B cell (primary cell): ENCODE measurements at regions not wholly inside any gene's neighbourhood (a gene's known extent, or its start where the extent isn't known, plus 50 kb on each side); places are given as distances from the start of the nearest gene placed in this dataset.

Experiments used
- ATAC-seq: fragments of 200-7000 bp; cut with Tn5 transposase; one replicate; pipeline ENCODE4 v1.10.0; 2021; ENCODE audit warnings: low read depth, mild to moderate bottlenecking, moderate number of reproducible peaks, moderate library complexity
- CTCF ChIA-PET: fragments of 350-600 bp; sonication (Branson Sonifier 250); formaldehyde crosslinking; loops from one replicate; lab custom pipeline; 2021; ENCODE audit warnings: antibody characterized with exemption, inconsistent platforms; lab: Charles Lee
- POLR2A ChIA-PET: fragments of 350-600 bp; sonication (Branson Sonifier 250); formaldehyde crosslinking; loops from one replicate; lab custom pipeline; 2021; ENCODE audit warnings: antibody characterized with exemption; lab: Charles Lee
- DNase-seq: peaks from one replicate; pipeline ENCODE4 v3.0.0; 2013
- H2AFZ ChIP-seq: 2 replicates; pipeline ENCODE4 v1.6.1; 2012; ENCODE audit warnings: mild to moderate bottlenecking, low read depth, low read length; ENCODE audit not compliant: insufficient read depth, poor library complexity, severe bottlenecking
- H3K27ac ChIP-seq, 2 donors: 1 replicate in 1 of 2; 2 replicates in 1 of 2; pipeline ENCODE4 v1.5.1; 2012 to 2013; ENCODE audit warnings: low read length in 2 of 2, mild to moderate bottlenecking in 2 of 2, moderate library complexity in 1 of 2
- H3K27me3 ChIP-seq, 4 experiments: fragments of 200-600 bp in 1 of 4; sonication (generic) in 1 of 4; replicated peaks in 1 of 4; 1 replicate in 2 of 4; 2 replicates in 2 of 4; pipeline versions ENCODE4 v1.6.1 to v1.7.0; 2013 to 2016; ENCODE audit warnings: low read length in 3 of 4, mild to moderate bottlenecking in 2 of 4, mixed read lengths in 1 of 4, moderate library complexity in 1 of 4; ENCODE audit not compliant: insufficient read depth in 4 of 4, control insufficient read depth in 3 of 4; ENCODE audit errors: control extremely low read depth in 1 of 4
- H3K36me3 ChIP-seq, 2 experiments: replicated peaks in 1 of 2; 1 replicate in 1 of 2; 2 replicates in 1 of 2; pipeline versions ENCODE4 v1.6.1 to v1.7.1; 2013; ENCODE audit warnings: low read length in 1 of 2; ENCODE audit not compliant: insufficient read depth in 2 of 2, control insufficient read depth in 1 of 2; ENCODE audit errors: control extremely low read depth in 1 of 2, extremely low read depth in 1 of 2
- H3K4me1 ChIP-seq, 2 donors: fragments of 200-600 bp in 1 of 2; sonication (generic) in 1 of 2; 1 replicate in 1 of 2; 2 replicates in 1 of 2; pipeline versions ENCODE4 v1.5.1 to v1.6.1; 2013 to 2017; ENCODE audit warnings: low read length in 2 of 2; ENCODE audit not compliant: control insufficient read depth in 2 of 2, insufficient read depth in 2 of 2
- H3K4me2 ChIP-seq: replicated peaks from 2 replicates; pipeline ENCODE3; 2012; ENCODE audit warnings: mild to moderate bottlenecking, low read depth, low read length; ENCODE audit not compliant: poor library complexity, severe bottlenecking
- H3K4me3 ChIP-seq, 5 experiments: fragments of 200-600 bp in 1 of 5; sonication (generic) in 1 of 5; 1 replicate in 3 of 5; 2 replicates in 2 of 5; pipeline versions ENCODE4 v1.5.1 to v1.7.0; 2011 to 2016; ENCODE audit warnings: low read length in 4 of 5, mild to moderate bottlenecking in 4 of 5, low read depth in 2 of 5, control low read depth in 1 of 5, moderate library complexity in 1 of 5; ENCODE audit not compliant: insufficient read depth in 1 of 5; ENCODE audit errors: control extremely low read depth in 1 of 5, extremely low read depth in 1 of 5
- H3K79me2 ChIP-seq: fragments of 200-600 bp; sonication (generic); one replicate; pipeline ENCODE4 v1.6.0; 2016; ENCODE audit warnings: low read length; ENCODE audit not compliant: control insufficient read depth, insufficient read depth
- H3K9ac ChIP-seq: fragments of 200-600 bp; sonication (generic); 2 replicates; pipeline ENCODE4 v1.6.1; 2017; ENCODE audit warnings: mild to moderate bottlenecking, low read length, moderate library complexity
- H3K9me3 ChIP-seq, 3 donors: one replicate each; pipeline versions ENCODE4 v1.6.1 to v1.7.1; 2013; ENCODE audit warnings: low read length in 2 of 3; ENCODE audit not compliant: control insufficient read depth in 2 of 3, insufficient read depth in 1 of 3; ENCODE audit errors: control extremely low read depth in 1 of 3
- H4K20me1 ChIP-seq: 2 replicates; pipeline ENCODE4 v1.6.0; 2012; ENCODE audit warnings: mild to moderate bottlenecking, low read length; ENCODE audit not compliant: insufficient read depth, control insufficient read depth, poor library complexity, severe bottlenecking
- H3K27ac Mint-ChIP-seq: one replicate; pipeline ENCODE4 v1.8.0; 2021; ENCODE audit warnings: mixed read lengths
- H3K27me3 Mint-ChIP-seq: one replicate; pipeline ENCODE4 v1.8.0; 2021; ENCODE audit warnings: mixed read lengths
- H3K4me1 Mint-ChIP-seq: one replicate; pipeline ENCODE4 v1.8.0; 2021; ENCODE audit warnings: mixed read lengths
- H3K4me3 Mint-ChIP-seq: one replicate; pipeline ENCODE4 v1.8.0; 2021; ENCODE audit warnings: mixed read lengths
- H3K9me3 Mint-ChIP-seq: one replicate; pipeline ENCODE4 v1.8.0; 2022; ENCODE audit warnings: mixed read lengths; ENCODE audit not compliant: insufficient read depth
- CTCF ChIP-seq: fragments of 200-600 bp; IDR thresholded peaks from one replicate; pipeline ENCODE4 v1.8.0; 2022; ENCODE audit warnings: antibody characterized with exemption, mild to moderate bottlenecking
- EZH2 ChIP-seq: IDR thresholded peaks from 2 replicates; pipeline ENCODE4 v1.6.1; 2012; ENCODE audit warnings: borderline replicate concordance, low read depth, mild to moderate bottlenecking, moderate library complexity, low read length; ENCODE audit not compliant: insufficient read depth, poor library complexity, severe bottlenecking
- WGBS: methylation state at CpG from one replicate; pipeline ENCODE4 v1.1.5; 2013; ENCODE audit warnings: missing lambda C conversion rate; ENCODE audit not compliant: insufficient coverage; 5-methylcytosine and 5-hydroxymethylcytosine counted together
- intact Hi-C: fragments of 100-400 bp; cut with micrococcal nuclease; formaldehyde crosslinking; loops from one replicate; pipeline ENCODE4 v1.10.0; 2022

- peaks cover 0 to 27% (median 4%) of the 10 kb centered on the region in 3 donors for H3K9me3 ChIP-seq
- WGBS = 4% methylated on average over 18 of the region's 20 CpGs
- H3K4me2 ChIP-seq = no peak overlapping the region
- H3K4me3 Mint-ChIP-seq = no peak overlapping the region
- DNase-seq (no peak), ATAC-seq (no peak)
- no peaks in the 10 kb centered on the region for H4K20me1 ChIP-seq
- H3K4me3 ChIP-seq = no peak overlapping the region
- no peak overlapping the region for H3K9ac ChIP-seq
- no peak overlapping the region for H3K27ac ChIP-seq
- no peaks in the 10 kb centered on the region for H3K9me3 Mint-ChIP-seq
- H3K4me1 Mint-ChIP-seq = peaks cover 9% of the 10 kb centered on the region
- no peaks in the 10 kb centered on the region for H3K36me3 ChIP-seq
- no peak overlapping the region for H2AFZ ChIP-seq
- CTCF ChIA-PET = no interaction called here
- H3K27ac Mint-ChIP-seq = no peak overlapping the region
- TF ChIP-seq CTCF (no peak), EZH2 (no peak)
- H3K27me3 ChIP-seq = peaks cover 0 to 34% (median 27%) of the 10 kb centered on the region in 4 experiments
- no peaks in the 10 kb centered on the region for H3K79me2 ChIP-seq
- H3K4me1 ChIP-seq = peaks cover 0 to 20% of the 10 kb centered on the region in 2 donors
- POLR2A ChIA-PET = no interaction called here
- intact Hi-C loops = no loop called here
- H3K27me3 Mint-ChIP-seq = peaks cover 60% of the 10 kb centered on the region
These were observed 272.1 kb downstream of the FAM72C start for GRCh38 chr1:143699731-143700130.

GRCh38 chr1:143699115-143699514, 272.7 kb downstream of the FAM72C start:
- Histone ChIP-seq H3K36me3 (no peaks in the 10 kb centered on the region), H3K4me2 (no peak overlapping the region), H3K79me2 (no peaks in the 10 kb centered on the region), H4K20me1 (no peaks in the 10 kb centered on the region), H3K27ac (no peak overlapping the region), H3K9ac (no peak overlapping the region), H2AFZ (no peak overlapping the region), H3K4me1 (peaks cover 0 to 20% of the 10 kb centered on the region in 2 donors), H3K4me3 (no peak overlapping the region), H3K9me3 (peaks cover 0 to 27% (median 4%) of the 10 kb centered on the region in 3 donors), H3K27me3 (peaks cover 0 to 36% (median 31%) of the 10 kb centered on the region in 4 experiments)
- TF ChIP-seq CTCF = no peak
- no peak for TF ChIP-seq EZH2
- ChIA-PET POLR2A (no interaction called here), CTCF (interaction anchor here (1.1 kb wide), 1 partner anchor 11 kb away, joined by 3 read pairs; no protein-coding TSS in a partner anchor)
- peak; percentile 27 for DNase-seq
- intact Hi-C loops = no loop called here
- WGBS = 13% methylated on average over 17 of the region's 17 CpGs
- no peak for ATAC-seq
- no peaks in the 10 kb centered on the region for H3K9me3 Mint-ChIP-seq
- peaks cover 65% of the 10 kb centered on the region for H3K27me3 Mint-ChIP-seq
- peak overlapping the region; percentile 46 for H3K4me3 Mint-ChIP-seq
- H3K27ac Mint-ChIP-seq = no peak overlapping the region
- peaks cover 9% of the 10 kb centered on the region for H3K4me1 Mint-ChIP-seq
